T-helper 22 cell (primary cell): ENCODE measurements at regions not wholly inside any gene's neighbourhood (a gene's known extent, or its start where the extent isn't known, plus 50 kb on each side); places are given as distances from the start of the nearest gene placed in this dataset.

ENCODE experiments used
- DNase-seq: peaks from one replicate; pipeline ENCODE4 v3.0.0-alpha.2; 2020; ENCODE audit warnings: low read depth

- DNase-seq, result no peak
Observed at GRCh38 chr2:189369566-189369965, 71.7 kb upstream of the WDR75 start.

GRCh38 chr2:189370719-189371118 is 70.6 kb upstream of the WDR75 start:
- no peak for DNase-seq

- no peak for DNase-seq
Observed at GRCh38 chr2:189372688-189373257, 68.5 kb upstream of the WDR75 start.

- no peak for DNase-seq
Observed at GRCh38 chr2:189374481-189374880, 66.8 kb upstream of the WDR75 start.

DNA sequence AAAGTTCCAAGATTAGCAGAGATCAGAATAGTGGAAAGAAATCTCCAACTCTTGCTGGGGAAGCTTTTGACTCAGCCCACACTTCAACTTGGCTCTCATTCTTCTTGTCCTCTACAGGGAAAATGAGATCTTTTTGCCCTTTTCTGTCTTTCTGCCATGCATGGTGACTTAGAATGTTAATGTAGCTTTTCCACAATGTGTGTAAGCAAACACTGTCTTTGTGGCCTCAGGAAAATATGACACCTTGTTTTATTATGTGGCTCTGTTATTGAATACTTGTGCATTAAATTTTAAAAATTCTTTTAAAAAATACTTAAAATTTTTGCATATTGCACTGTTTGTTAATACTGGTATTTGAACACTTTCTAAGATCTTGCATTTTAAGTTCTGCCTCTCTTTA is 65.4 kb upstream of the WDR75 start:
- DNase-seq, result no peak

DNA sequence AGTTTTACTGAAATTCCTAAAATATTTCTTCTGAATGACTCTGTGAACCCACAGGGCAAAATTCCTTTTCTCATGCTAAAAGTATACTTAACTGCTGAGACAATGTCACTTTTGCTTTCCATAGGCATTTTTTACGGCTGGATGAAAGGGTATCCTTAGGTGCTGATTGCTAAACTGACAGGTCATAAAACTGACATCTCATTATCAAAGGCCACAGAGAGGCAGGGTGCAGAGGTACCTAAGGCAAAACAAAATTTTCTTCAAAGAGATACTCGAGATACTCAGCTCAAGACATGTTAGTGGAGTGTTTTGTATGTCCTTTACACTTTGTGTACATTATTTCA is 62.0 kb upstream of the WDR75 start:
- DNase-seq, result no peak

DNA sequence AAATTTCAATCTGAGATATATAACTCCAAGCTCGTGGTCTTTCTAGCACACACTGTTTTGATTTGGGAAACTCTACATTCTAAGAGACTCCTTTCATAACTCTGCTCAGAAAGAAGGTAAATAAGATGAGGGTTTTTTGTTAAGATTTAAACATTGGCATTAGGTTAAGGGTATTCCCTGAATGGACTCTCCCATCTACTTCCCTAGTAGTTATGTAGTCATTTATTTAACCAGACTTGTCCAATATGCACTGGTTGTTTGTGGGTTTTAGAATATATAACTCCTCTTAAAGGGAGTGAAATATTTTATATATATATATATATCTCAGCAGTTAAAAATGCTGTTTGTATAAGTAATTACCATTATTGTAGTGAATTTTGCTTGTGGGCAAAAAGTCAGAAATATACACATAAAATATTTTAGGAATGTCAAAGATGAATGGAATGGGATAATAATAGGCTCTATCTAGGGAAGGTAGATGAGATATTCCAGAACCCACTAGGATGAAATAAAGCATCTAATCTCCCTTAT is 61.5 kb upstream of the WDR75 start:
- DNase-seq, result no peak

DNA sequence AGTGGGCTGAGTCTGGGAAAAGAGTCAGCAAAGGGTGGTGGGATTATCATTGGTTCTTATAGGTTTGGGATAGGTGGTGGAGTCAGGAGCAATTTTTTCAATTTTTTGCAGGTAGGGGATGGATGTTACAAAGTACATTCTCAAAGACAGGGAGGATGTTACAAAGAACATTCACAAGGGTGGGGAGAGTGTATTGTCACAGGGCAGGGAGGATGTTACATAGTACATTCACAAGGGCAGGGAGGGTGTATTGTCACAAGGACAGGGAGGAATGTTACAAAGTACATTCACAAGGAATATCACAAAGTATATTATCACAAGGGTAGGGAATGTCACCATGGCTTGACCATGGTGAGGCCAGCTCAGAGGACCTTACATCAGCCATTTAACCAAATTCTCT is 58.6 kb upstream of the WDR75 start:
- DNase-seq, result no peak

DNA sequence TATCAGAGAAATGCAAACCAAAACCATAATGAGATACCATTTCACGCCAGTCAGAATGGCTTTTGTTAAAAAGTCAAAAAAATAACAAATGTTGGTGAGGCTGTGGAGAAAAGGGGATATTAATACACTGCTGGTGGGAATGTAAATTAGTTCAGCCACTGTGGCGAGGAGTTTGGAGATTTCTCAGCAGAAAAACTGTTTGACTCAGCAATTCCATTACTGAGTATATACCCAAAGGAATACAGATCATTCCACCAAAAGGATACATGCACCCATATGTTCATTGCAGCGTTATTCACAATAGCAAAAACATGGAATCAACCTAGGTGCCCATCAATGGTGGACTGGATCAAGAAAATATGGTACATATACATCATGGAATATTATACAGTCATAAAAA is 54.5 kb upstream of the WDR75 start:
- no peak for DNase-seq

DNA sequence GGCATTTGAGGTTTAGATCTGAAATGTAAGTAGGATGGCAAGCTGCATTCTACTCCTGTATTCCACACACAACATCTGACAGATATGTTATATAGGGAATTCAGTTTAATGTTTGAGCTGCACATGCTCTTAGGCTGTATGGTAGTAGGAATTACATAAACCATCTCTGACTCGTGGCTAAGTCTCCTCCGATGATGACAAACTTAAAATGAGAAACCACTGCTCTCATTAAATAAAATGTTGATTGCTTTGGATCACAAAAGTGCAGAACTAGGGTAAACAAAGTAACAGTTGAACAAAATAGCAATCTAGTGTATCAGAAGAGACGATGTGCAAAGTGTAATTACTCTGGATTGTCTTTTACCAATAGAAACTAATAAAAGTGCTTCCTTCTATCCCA is 50.1 kb upstream of the WDR75 start:
- DNase-seq, result no peak
